ENCODE measurements at regions not wholly inside any gene's neighbourhood (a gene's known extent, or its start where the extent isn't known, plus 50 kb on each side); places are given as distances from the start of the nearest gene placed in this dataset.
"Not testable (repeated sequence)": the region's sequence is repeated elsewhere in the genome, so short reads cannot be mapped to it uniquely, and the experiment has no call there.

- DNase-seq, result no peak
These were observed 134.4 kb downstream of the FOXB1 start for GRCh38 chr15:60138397-60138968.

- DNase-seq, result no peak
These were observed 148.3 kb downstream of the FOXB1 start for GRCh38 chr15:60152386-60152785.

DNA sequence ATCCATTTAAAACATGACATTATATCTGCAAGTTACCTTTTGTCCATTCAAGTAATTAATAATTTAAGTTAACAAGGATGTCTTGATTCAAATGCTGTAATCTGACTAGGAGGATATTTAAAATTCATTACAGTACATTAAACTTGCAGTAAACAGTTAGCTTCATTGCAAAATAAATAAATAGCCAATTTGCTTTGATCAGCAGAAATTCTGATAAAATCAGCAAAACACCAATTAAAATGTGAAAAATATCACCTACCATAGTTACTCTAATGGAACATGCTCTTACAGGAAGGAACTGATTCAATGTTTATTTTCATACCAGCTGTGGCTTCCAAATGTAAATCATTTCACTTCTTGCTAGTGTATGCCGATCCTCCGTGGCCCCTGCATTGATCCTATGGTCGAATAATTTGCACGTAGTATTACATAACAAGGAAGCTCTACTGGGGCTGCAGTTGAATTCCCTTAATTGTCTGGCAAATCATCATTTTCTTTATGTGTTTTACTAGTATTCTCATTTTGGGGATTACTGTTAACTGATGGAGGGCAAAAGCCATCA lies 150.7 kb downstream of the FOXB1 start:
- DNase-seq, result no peak

DNA sequence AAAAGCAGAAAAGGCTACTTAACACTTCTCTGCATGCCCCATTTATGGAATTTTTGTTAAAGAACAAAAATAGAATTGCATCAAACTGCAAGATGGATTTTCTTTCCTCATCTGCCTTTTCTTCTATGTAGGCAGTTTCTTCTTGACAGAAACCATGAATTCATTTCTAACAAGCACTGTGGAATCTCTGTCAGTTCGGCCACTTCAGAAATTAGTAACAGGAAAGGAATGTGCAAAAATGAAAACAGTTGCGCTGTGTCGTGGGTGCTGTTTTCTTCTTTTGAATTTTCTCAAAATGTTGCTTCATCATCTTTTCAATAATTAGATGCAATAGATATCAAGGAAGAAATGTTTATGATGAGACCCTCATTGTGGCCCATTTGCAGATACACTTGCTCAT lies 151.6 kb downstream of the FOXB1 start:
- DNase-seq, result no peak

- DNase-seq, result no peak
These were observed 156.8 kb downstream of the FOXB1 start for GRCh38 chr15:60160909-60161308.

DNA sequence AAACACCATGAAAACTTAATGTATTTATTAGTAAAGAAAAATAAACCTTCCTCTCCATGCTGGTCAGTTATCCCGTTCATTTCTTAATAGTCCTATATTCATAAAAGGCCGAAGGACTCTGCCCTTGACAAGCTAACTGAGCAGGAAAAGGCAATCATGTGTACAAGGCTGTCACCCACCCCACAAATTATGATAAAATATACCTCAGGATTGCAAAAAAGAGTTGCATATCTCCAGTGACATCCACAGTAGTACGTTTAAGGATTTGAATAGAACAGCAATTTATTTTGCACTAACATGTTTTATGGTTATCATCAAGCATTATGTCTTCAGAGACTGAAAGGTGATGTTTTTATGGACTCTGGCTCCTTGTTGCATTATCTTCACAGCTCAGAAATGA lies 157.6 kb downstream of the FOXB1 start:
- DNase-seq, result no peak

DNA sequence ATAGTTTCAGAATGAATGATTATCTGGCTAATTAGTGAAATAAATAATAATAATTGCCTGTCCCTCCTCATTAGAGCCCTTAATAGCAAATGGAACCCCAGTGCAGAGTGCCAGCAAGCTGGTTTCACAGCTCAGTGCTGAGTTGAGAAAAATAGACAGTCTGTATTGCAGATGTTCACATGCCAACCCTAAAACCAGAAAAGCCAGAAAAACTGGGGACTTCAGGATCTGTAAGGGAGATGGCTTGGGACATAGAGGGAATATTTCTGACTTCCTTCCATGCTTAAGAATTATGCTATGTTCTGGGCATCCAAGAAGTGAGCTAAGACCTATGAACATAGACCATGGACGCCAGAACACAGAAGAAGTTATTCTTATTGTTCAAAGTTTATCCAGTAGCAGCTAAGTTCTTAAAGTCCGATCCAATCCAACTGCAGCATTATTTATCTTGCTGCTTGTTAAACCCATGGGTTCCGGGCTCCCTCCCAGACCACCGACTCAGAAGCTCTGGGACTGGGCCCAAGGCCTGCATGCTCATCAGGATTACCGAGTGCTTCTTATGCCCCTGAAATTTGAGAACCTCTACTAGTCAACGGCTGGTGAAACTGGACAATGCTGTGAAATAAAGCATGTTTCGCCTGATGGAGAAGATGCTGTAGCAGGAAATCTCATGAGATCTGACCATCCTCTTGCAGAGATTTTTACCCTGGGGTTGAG lies 158.3 kb downstream of the FOXB1 start:
- no peak for DNase-seq

DNA sequence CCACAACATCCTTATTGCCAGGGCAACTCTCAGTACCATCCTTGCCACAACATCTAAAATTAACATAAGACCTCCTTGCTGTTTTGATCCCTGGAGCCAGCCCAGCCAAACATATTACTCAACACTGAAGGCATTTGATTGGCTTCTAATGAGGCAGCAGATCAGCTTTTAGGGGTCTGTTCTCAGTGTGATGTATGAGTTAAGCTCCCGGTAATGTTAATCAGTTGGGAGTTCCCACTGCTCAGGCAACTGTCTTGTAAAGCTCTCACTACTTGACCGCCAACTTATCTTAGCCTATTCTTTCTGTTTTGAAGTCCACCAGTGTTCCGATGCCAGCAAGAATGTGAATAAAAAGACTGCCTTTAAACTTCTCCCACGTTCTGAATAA lies 158.9 kb downstream of the FOXB1 start:
- DNase-seq, result no peak

DNA sequence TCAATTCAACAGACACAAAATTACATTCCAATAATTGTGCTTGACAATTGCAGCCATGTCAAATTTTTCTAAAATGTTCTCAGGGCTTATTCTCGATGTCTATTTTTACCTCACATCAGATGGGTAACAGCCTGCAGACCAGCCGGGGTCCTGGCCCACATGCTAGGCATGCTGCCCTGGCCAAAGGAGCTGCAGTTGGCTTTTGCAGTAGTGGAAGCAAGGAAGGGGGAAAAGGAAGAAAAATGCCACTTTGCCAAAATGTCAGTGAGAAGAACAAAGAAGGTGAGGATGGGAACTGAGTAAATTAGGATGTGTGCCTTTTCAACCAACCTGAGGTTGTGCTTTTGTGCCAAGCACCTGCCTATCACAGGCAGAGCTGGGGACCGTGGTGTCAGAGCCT lies 161.0 kb downstream of the FOXB1 start:
- no peak for DNase-seq

DNA sequence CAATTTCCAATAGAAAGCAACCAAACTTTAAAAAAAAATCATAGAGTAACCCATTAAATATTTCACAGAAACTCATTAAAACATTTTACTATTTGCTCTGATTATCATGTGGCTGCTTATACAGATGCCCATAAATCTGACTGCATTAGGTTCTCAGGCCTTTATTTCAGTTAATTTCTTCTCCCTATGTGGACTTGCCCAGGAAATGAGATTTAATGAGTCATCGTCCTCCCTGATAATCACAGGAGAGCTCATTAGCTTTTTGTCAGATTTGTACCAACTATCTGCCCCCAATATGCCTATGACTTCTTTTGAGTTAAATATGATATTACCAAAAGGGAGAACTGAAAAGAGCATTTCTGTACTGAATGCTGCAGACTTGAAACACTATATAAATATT lies 168.0 kb downstream of the FOXB1 start:
- DNase-seq, result no peak

DNA sequence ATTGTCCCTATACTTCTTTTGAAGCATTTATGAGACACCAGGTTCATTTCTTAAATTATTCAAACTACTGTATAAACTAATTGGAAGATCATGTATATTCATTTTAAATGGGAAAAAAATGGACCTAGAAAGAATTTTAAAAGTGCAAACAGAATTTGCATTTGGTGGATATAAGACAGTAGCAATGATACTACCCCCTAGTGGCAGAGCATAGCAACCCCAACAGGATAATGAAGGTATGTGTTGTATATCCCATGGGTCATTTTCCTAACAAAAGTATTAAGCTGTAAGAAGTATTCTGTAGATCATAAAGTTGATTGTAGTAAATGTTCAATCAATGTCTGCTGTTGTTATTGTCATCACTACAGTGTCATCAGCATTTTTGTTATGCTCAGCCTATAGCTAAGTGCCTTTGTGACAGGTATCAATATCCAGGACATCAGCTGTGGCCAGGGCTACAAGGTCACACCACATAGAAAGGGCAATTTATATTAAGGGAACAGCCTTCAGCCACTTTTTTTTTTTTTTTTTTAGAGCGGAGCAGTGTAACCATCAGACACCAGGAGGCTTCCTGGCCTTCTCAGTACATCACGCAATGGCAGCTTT lies 175.8 kb downstream of the FOXB1 start:
- DNase-seq, result no peak

- not testable (repeated sequence) for DNase-seq
These were observed 177.8 kb downstream of the FOXB1 start for GRCh38 chr15:60181957-60182356.

DNA sequence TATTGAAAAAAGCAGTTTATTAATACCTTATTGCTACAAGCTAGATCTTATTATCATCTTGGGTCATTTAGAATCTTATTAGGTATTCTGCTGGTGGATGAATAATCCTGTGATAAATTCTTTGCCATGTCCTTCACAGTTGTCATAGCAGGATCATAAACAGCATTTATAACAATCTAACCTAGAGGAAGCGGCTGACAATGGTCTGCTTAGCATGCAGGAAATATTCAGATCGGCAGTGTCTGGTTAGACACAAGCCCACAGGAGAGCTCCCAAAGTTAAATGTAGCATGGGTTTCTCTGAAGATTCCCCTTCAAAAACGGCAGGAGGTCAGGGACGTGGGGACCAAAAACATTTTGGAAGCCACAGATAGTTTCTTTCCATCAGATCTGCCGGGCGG lies 179.3 kb downstream of the FOXB1 start:
- no peak for DNase-seq

DNA sequence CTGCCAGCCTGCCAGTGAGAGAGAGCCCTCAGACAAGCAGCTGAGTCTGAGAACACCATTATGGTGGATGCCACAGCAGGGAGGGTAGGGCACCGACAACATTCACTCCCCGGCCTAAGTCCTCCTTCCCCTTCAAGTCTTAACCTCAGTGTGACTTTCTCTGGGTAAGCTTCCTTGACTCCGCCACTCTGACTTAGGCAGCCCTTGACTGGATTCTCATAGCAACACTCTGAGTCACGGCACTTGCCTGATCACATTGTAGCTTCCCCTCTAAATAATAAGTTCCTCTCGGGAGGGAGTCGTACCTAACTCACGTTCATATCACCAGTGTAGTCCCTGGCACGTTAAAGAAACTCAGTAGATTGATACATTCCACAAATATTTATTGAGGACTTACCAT lies 180.5 kb downstream of the FOXB1 start:
- DNase-seq, result no peak

GRCh38 chr15:60191016-60191415 lies 186.9 kb downstream of the FOXB1 start:
- DNase-seq, result no peak

GRCh38 chr15:60191821-60192220 lies 187.7 kb downstream of the FOXB1 start:
- no peak for DNase-seq

DNA sequence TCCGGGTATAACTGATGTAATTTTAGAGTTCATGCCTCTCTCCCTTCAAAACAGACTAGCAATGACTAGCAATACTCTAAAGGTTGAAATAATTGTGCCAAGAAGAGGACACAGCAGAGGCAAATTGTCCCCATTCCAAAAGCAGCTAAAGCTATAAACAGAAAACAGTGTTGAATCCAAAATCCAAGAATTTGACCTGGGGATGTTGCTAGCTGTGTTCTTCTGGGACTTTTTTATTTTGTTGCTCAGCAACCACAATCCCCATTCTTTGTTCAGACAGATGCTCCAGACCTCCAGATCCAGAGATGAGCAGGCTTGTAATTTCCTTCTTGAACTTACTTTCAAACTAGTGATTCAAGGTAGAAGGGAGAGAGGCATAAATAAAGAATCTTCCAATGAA lies 191.5 kb downstream of the FOXB1 start:
- DNase-seq, result no peak

GRCh38 chr15:60204131-60204885 lies 193.5 kb downstream of the ANXA2 start:
- no peak for DNase-seq

- DNase-seq, result no peak
These were observed 189.1 kb downstream of the ANXA2 start for GRCh38 chr15:60208709-60209108.

- DNase-seq, result no peak
These were observed 185.2 kb downstream of the ANXA2 start for GRCh38 chr15:60212536-60212935.

GRCh38 chr15:60213377-60214000 lies 184.3 kb downstream of the ANXA2 start:
- no peak for DNase-seq

GRCh38 chr15:60214201-60214600 lies 183.6 kb downstream of the ANXA2 start:
- no peak for DNase-seq

Measured in activated effector memory CD4-positive, alpha-beta T cell treated with anti-CD3 and anti-CD28 coated beads, Interleukin-2, amount 50 U/mL, for 16 hours (primary cell).